Ovary (tissue), 7 donors: ENCODE measurements at regions not wholly inside any gene's neighbourhood (a gene's known extent, or its start where the extent isn't known, plus 50 kb on each side); places are given as distances from the start of the nearest gene placed in this dataset.

Experiments
- DNase-seq, 5 donors: peaks; one replicate each; pipeline ENCODE4 v3.0.0-alpha.2; 2019 to 2020
- H3K27ac ChIP-seq, 2 donors: fragments of 200-600 bp; one replicate each; pipeline versions ENCODE4 v1.5.1 to v1.8.0; 2019 to 2022
- H3K27me3 ChIP-seq: fragments of 200-600 bp; one replicate; pipeline ENCODE4 v1.8.0; 2022
- H3K36me3 ChIP-seq: fragments of 200-600 bp; sonication (generic); one replicate; pipeline ENCODE4 v1.5.1; 2019
- H3K4me1 ChIP-seq: one replicate; pipeline ENCODE4 v1.8.1; 2013; ENCODE audit warnings: mild to moderate bottlenecking, moderate library complexity; ENCODE audit not compliant: insufficient read depth
- H3K4me3 ChIP-seq: fragments of 200-600 bp; sonication (generic); one replicate; pipeline ENCODE4 v1.5.1; 2017
- H3K9me3 ChIP-seq, 2 donors: fragments of 200-600 bp in 1 of 2; sonication (generic) in 1 of 2; one replicate each; pipeline versions ENCODE4 v1.5.1 to v1.8.1; 2013 to 2019; ENCODE audit warnings: mild to moderate bottlenecking in 1 of 2, moderate library complexity in 1 of 2
- EP300 ChIP-seq: sonication (generic); formaldehyde crosslinking; IDR thresholded peaks from one replicate; pipeline ENCODE4 v1.6.1; 2017; ENCODE audit warnings: antibody characterized with exemption
- POLR2A ChIP-seq: fragments of 450-650 bp; IDR thresholded peaks from one replicate; pipeline ENCODE4 v1.6.1; 2017; ENCODE audit warnings: antibody characterized with exemption, mild to moderate bottlenecking, moderate library complexity
- WGBS, 3 donors: extraction: QIAGEN DNeasy Blood & Tissue Kit in 1 of 3; methylation state at CpG; one replicate each; pipeline versions ENCODE4 v1.1.5 to v1.1.7; 2013 to 2017; 5-methylcytosine and 5-hydroxymethylcytosine counted together
- intact Hi-C, 4 donors: fragments of 100-400 bp; cut with DNase I; formaldehyde crosslinking; loops; one replicate each; pipeline versions ENCODE4 v1.11.0 to v1.15.1; 2022 to 2023
- TF ChIP-seq, protein P1 (sequence below), 3 donors: fragments of 450-650 bp in 2 of 3; fragments of 200-600 bp in 1 of 3; IDR thresholded peaks; one replicate each; pipeline versions ENCODE4 v1.5.1 to v1.8.0; 2016 to 2022; ENCODE audit warnings: antibody characterized with exemption in 3 of 3, mild to moderate bottlenecking in 1 of 3
- donor health status: DM: no; HTN: no; CAD: no; lungs with moderate emphysema.
- donor health status: DM: no; HTN: no; CAD: no.
- donor health status: Bipolar disorder and iron deficiency.
- donor health status: DM: no; HTN: no; CAD: no.
- donor health status: DM: yes; HTN: yes; CAD: no.

DNA sequence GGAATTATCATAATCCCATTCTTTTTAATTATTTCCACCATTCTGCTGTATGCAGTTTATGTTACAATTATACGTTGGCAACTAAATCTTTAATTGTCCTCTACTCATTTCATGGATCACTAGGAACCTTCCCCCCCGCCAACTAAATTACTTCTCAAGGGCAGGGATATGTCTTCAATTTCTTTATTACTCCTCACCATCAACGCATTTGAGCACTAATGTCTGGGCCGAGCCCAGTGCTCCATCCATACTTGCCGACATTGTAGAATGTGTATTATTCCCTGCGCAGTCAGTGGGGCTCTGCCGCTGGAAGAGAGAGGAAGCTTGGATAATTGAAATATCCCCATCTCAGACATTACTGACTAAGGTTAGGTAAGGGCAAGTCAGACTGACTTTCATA is 236.4 kb upstream of the AJAP1 start:
- TF ChIP-seq, protein P1, sequence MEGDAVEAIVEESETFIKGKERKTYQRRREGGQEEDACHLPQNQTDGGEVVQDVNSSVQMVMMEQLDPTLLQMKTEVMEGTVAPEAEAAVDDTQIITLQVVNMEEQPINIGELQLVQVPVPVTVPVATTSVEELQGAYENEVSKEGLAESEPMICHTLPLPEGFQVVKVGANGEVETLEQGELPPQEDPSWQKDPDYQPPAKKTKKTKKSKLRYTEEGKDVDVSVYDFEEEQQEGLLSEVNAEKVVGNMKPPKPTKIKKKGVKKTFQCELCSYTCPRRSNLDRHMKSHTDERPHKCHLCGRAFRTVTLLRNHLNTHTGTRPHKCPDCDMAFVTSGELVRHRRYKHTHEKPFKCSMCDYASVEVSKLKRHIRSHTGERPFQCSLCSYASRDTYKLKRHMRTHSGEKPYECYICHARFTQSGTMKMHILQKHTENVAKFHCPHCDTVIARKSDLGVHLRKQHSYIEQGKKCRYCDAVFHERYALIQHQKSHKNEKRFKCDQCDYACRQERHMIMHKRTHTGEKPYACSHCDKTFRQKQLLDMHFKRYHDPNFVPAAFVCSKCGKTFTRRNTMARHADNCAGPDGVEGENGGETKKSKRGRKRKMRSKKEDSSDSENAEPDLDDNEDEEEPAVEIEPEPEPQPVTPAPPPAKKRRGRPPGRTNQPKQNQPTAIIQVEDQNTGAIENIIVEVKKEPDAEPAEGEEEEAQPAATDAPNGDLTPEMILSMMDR (IDR thresholded peaks at IDR 0.05) = no peak
- no peak for TF ChIP-seq EP300
- no peak for TF ChIP-seq POLR2A
- DNase-seq = no peak

DNA sequence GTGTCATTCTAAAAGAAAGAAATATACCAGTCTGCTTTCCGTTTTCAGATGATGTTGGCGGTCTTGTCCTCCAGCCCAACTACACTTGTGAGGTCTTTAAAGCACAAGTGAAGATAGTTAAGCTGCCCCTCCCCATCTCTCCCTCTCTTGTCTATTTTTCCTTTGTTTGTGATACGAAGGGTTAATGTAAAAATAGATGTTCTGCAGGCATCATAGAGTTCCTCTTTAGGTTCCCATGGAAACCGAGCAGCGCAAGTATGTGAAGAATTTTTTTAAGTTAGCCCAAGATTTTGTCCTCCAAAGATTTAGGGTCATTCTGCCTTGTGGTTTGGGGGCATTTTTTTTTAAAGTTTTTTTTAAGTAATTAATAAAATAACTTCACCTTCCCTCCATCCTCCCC is 232.4 kb upstream of the AJAP1 start:
- Histone ChIP-seq H3K9me3 (peaks cover 0 to 4% of the 10 kb centered on the region in 2 donors), H3K4me3 (no peak overlapping the region), H3K27ac (no peak overlapping the region), H3K36me3 (no peaks in the 10 kb centered on the region), H3K27me3 (no peaks in the 10 kb centered on the region), H3K4me1 (no peaks in the 10 kb centered on the region)
- 14 to 19% (median 15%) methylated on average over 5 of the region's 5 CpGs for WGBS, 3 donors
- intact Hi-C loops = no loop called here
- TF ChIP-seq, protein P1 (IDR thresholded peaks at IDR 0.05) = no peak
- TF ChIP-seq EP300 (no peak), POLR2A (no peak)
- no peak for DNase-seq

More for the DNA sequence above, 236.4 kb upstream of the AJAP1 start:
- H3K4me3 ChIP-seq = no peak overlapping the region
- no peaks in the 10 kb centered on the region for H3K4me1 ChIP-seq
- H3K9me3 ChIP-seq = peaks cover 0 to 7% of the 10 kb centered on the region in 2 donors
- 91 to 92% (median 91%) methylated on average over 7 of the region's 7 CpGs for WGBS, 3 donors
- H3K27ac ChIP-seq = no peak overlapping the region
- no peaks in the 10 kb centered on the region for H3K27me3 ChIP-seq
- no peaks in the 10 kb centered on the region for H3K36me3 ChIP-seq
- intact Hi-C loops = no loop called here

DNA sequence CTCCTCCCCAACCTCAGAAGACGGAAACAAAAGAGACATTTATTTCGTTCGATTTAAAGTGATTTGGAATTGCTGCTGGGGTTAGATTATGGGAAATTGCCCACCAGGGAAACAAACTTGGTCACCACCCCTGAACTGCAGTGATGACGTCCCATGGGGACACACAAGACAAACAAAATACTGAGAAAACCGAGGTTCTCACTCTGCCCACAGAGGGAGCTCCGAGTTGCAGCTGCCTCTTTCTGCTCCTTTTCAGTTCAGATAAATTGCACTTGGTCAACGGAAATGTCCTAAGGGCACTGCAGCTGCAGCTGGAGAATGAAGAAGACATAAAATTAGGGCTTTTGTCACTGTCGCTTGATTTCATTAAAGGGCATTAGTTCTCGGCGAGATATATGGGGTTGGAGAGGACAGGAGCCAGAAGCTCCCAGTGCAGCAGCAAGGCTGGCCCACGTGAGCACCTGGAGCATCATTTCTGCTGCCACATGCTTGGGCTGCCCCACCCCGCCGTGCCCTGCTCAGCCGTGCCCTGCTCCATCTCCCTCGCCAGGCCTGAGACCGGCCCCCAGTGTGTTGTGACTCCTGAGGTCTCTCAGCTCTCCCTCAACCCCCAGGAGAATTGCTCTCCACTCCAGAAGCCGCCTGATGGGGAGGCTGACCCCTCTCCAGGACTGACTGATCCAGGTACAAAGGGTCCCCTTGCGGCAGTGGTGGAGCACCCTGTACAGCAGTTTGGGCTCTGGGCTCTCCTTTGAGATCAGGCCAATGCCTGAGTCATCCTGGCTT is 231.7 kb upstream of the AJAP1 start:
- no peak overlapping the region for H3K27ac ChIP-seq
- 50 to 53% (median 53%) methylated on average over 18 of the region's 18 CpGs for WGBS, 3 donors
- intact Hi-C loops = no loop called here
- no peaks in the 10 kb centered on the region for H3K4me1 ChIP-seq
- H3K27me3 ChIP-seq = no peaks in the 10 kb centered on the region
- DNase-seq = no peak
- H3K4me3 ChIP-seq = no peak overlapping the region
- H3K36me3 ChIP-seq = no peaks in the 10 kb centered on the region
- TF ChIP-seq POLR2A (no peak), EP300 (no peak)
- TF ChIP-seq, protein P1 (IDR thresholded peaks at IDR 0.05) = no peak
- H3K9me3 ChIP-seq = peaks cover 0 to 4% of the 10 kb centered on the region in 2 donors

DNA sequence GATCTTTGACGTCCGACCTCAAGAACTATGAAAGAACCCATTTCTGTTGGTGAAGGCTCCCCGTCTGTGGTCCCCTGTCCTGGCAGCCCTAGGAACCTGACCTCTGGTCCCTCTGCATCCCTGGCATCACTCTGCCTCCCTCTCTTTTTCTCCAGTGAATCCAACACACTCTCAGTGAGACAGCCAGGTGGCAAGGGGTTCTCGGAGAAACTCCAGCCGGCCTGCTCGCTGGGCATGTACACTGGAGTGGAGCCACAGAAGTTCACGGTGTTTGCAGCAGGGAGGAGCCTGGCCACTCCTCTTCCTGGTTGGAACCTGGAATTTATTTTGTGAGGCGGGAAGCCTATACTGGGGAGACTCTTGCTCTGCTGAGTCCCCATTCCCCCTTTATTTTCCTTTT is 230.2 kb upstream of the AJAP1 start:
- 73 to 84% (median 79%) methylated on average over 8 of the region's 8 CpGs for WGBS, 3 donors
- Histone ChIP-seq H3K27me3 (no peaks in the 10 kb centered on the region), H3K27ac (no peak overlapping the region), H3K36me3 (no peaks in the 10 kb centered on the region), H3K4me3 (no peak overlapping the region), H3K4me1 (no peaks in the 10 kb centered on the region), H3K9me3 (peaks cover 0 to 4% of the 10 kb centered on the region in 2 donors)
- intact Hi-C loops = no loop called here
- no peak for TF ChIP-seq POLR2A
- no peak for TF ChIP-seq EP300
- no peak for DNase-seq

DNA sequence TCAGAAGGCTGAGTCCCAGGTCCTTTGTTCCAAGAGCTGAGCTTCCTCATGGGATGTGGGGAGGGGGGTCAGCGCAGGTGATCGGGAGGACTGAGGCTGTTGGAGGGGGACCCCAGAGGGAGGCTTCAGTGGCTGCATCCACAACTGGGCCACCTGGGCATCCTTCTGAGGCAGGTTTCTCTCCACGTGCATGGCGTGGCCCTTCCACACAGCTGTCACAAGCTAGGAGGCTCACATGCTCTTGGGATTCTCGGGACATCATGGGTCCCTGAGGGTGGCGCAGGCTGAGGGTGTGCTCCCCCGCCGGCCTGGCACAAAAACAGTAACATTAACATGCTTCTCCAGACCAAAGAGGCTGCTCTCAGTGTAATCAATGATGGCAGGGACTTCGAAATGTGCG is 229.6 kb upstream of the AJAP1 start:
- 89 to 92% (median 90%) methylated on average over 10 of the region's 10 CpGs for WGBS, 3 donors
- no peaks in the 10 kb centered on the region for H3K4me1 ChIP-seq
- H3K9me3 ChIP-seq = peaks cover 0 to 4% of the 10 kb centered on the region in 2 donors

More for the DNA sequence above, 229.6 kb upstream of the AJAP1 start:
- intact Hi-C loops = no loop called here
- no peaks in the 10 kb centered on the region for H3K27me3 ChIP-seq
- no peaks in the 10 kb centered on the region for H3K36me3 ChIP-seq
- no peak overlapping the region for H3K27ac ChIP-seq
- DNase-seq = no peak
- TF ChIP-seq POLR2A (no peak), EP300 (no peak)
- TF ChIP-seq, protein P1 (IDR thresholded peaks at IDR 0.05) = no peak
- H3K4me3 ChIP-seq = no peak overlapping the region
